ENCODE measurements at regions not wholly inside any gene's neighbourhood (a gene's known extent, or its start where the extent isn't known, plus 50 kb on each side); places are given as distances from the start of the nearest gene placed in this dataset.

- no peaks in the 10 kb centered on the region for H3K9me3 Mint-ChIP-seq (ENCODE audit: unreplicated experiment)
- no peak overlapping the region for H3K27ac Mint-ChIP-seq (ENCODE audit: low read depth, unreplicated experiment)
- TF ChIP-seq CTCF (IDR thresholded peaks at IDR 0.05; ENCODE audit: unreplicated experiment), result no peak
- no TSS peak for BruUV-seq (replicated peaks)
- H3K36me3 Mint-ChIP-seq (ENCODE audit: insufficient read depth, unreplicated experiment), result no peaks in the 10 kb centered on the region
- H3K4me1 Mint-ChIP-seq (ENCODE audit: insufficient read depth, unreplicated experiment), result no peaks in the 10 kb centered on the region
- ChIA-PET CTCF (interaction anchor here (0.6 kb wide), 1 partner anchor 10 kb away, joined by 3 read pairs; no protein-coding TSS in a partner anchor), POLR2A (no interaction called here)
- DNase-seq (ENCODE audit: unreplicated experiment), result no peak
- no peak overlapping the region for H3K4me3 Mint-ChIP-seq (ENCODE audit: unreplicated experiment)
- peaks cover 14% of the 10 kb centered on the region for H3K27me3 Mint-ChIP-seq (ENCODE audit: insufficient read depth, unreplicated experiment)
- intact Hi-C loops (cut with micrococcal nuclease), result no loop called here
Measured at GRCh38 chr15:69662645-69663000, 210.0 kb downstream of the RPLP1 start.

- ChIA-PET POLR2A (no interaction called here), CTCF (no interaction called here)
- Mint-ChIP-seq H3K27me3 (ENCODE audit: insufficient read depth, unreplicated experiment) (peaks cover 6% of the 10 kb centered on the region), H3K4me1 (ENCODE audit: insufficient read depth, unreplicated experiment) (no peaks in the 10 kb centered on the region), H3K36me3 (ENCODE audit: insufficient read depth, unreplicated experiment) (no peaks in the 10 kb centered on the region), H3K9me3 (ENCODE audit: unreplicated experiment) (no peaks in the 10 kb centered on the region), H3K4me3 (ENCODE audit: unreplicated experiment) (no peak overlapping the region), H3K27ac (ENCODE audit: low read depth, unreplicated experiment) (no peak overlapping the region)
- TF ChIP-seq CTCF (IDR thresholded peaks at IDR 0.05; ENCODE audit: unreplicated experiment), result no peak
- no peak for DNase-seq (ENCODE audit: unreplicated experiment)
- intact Hi-C loops (cut with micrococcal nuclease), result no loop called here
- no TSS peak for BruUV-seq (replicated peaks)
Measured at GRCh38 chr15:69663441-69663840, 210.8 kb downstream of the RPLP1 start.

- no peak for DNase-seq (ENCODE audit: unreplicated experiment)
- Mint-ChIP-seq H3K9me3 (ENCODE audit: unreplicated experiment) (no peaks in the 10 kb centered on the region), H3K4me1 (ENCODE audit: insufficient read depth, unreplicated experiment) (no peaks in the 10 kb centered on the region), H3K4me3 (ENCODE audit: unreplicated experiment) (no peak overlapping the region), H3K36me3 (ENCODE audit: insufficient read depth, unreplicated experiment) (no peaks in the 10 kb centered on the region), H3K27me3 (ENCODE audit: insufficient read depth, unreplicated experiment) (peaks cover under 1% of the 10 kb centered on the region), H3K27ac (ENCODE audit: low read depth, unreplicated experiment) (no peak overlapping the region)
- intact Hi-C loops (cut with micrococcal nuclease), result no loop called here
- BruUV-seq (replicated peaks), result no TSS peak
- ChIA-PET CTCF (no interaction called here), POLR2A (no interaction called here)
- TF ChIP-seq CTCF (IDR thresholded peaks at IDR 0.05; ENCODE audit: unreplicated experiment), result no peak
Measured at GRCh38 chr15:69663982-69664381, 211.4 kb downstream of the RPLP1 start.

GRCh38 chr15:69664572-69665571 is 212.3 kb downstream of the RPLP1 start:
- Mint-ChIP-seq H3K9me3 (ENCODE audit: unreplicated experiment) (no peaks in the 10 kb centered on the region), H3K27ac (ENCODE audit: low read depth, unreplicated experiment) (no peak overlapping the region), H3K36me3 (ENCODE audit: insufficient read depth, unreplicated experiment) (no peaks in the 10 kb centered on the region), H3K27me3 (ENCODE audit: insufficient read depth, unreplicated experiment) (no peaks in the 10 kb centered on the region), H3K4me1 (ENCODE audit: insufficient read depth, unreplicated experiment) (no peaks in the 10 kb centered on the region), H3K4me3 (ENCODE audit: unreplicated experiment) (no peak overlapping the region)
- BruUV-seq (replicated peaks), result no TSS peak
- CTCF ChIA-PET, result no interaction called here
- no peak for DNase-seq (ENCODE audit: unreplicated experiment)
- POLR2A ChIA-PET, result no interaction called here
- TF ChIP-seq CTCF (IDR thresholded peaks at IDR 0.05; ENCODE audit: unreplicated experiment), result no peak
- intact Hi-C loops (cut with micrococcal nuclease), result no loop called here
